Esophagus squamous epithelium (tissue), 5 donors: ENCODE measurements at regions not wholly inside any gene's neighbourhood (a gene's known extent, or its start where the extent isn't known, plus 50 kb on each side); places are given as distances from the start of the nearest gene placed in this dataset.

Experiments used
- DNase-seq: peaks from one replicate; lab custom pipeline; 2025; lab: John Stamatoyannopoulos, UW
- H3K27ac ChIP-seq, 4 donors: fragments of 200-600 bp; sonication (generic); one replicate each; pipeline ENCODE4 v1.5.1; 2016 to 2019; ENCODE audit warnings: mild to moderate bottlenecking in 1 of 4
- H3K27me3 ChIP-seq, 4 donors: fragments of 200-600 bp; sonication (generic); 1 replicate in 3 of 4; 2 replicates in 1 of 4; pipeline versions ENCODE4 v1.5.1 to v1.6.0; 2017 to 2021; ENCODE audit warnings: antibody characterized with exemption in 1 of 4
- H3K36me3 ChIP-seq, 3 donors: fragments of 200-600 bp; sonication (generic); one replicate each; pipeline ENCODE4 v1.5.1; 2016 to 2019
- H3K4me1 ChIP-seq, 3 donors: fragments of 200-600 bp; sonication (generic); one replicate each; pipeline ENCODE4 v1.5.1; 2017 to 2019
- H3K4me3 ChIP-seq, 4 donors: fragments of 200-600 bp; sonication (generic); 1 replicate in 3 of 4; 2 replicates in 1 of 4; pipeline ENCODE4 v1.5.1; 2016 to 2019; ENCODE audit warnings: mild to moderate bottlenecking in 2 of 4, moderate library complexity in 1 of 4
- H3K9me3 ChIP-seq, 3 donors: fragments of 200-600 bp; sonication (generic); one replicate each; pipeline ENCODE4 v1.5.1; 2016 to 2019
- CTCF ChIP-seq, 6 experiments: fragments of 450-650 bp in 4 of 6; fragments of 200-600 bp in 2 of 6; sonication (generic) in 2 of 6; IDR thresholded peaks; one replicate each; pipeline ENCODE4 v1.5.1; 2016 to 2019; ENCODE audit warnings: antibody characterized with exemption in 6 of 6, mild to moderate bottlenecking in 4 of 6, moderate library complexity in 4 of 6
- POLR2A ChIP-seq, 4 donors: fragments of 450-650 bp; IDR thresholded peaks; one replicate each; pipeline ENCODE4 v1.6.1; 2017; ENCODE audit warnings: antibody characterized with exemption in 4 of 4, mild to moderate bottlenecking in 4 of 4, moderate library complexity in 3 of 4
- WGBS, 2 donors: methylation state at CpG; one replicate each; pipeline ENCODE4 v1.1.5; 2018; 5-methylcytosine and 5-hydroxymethylcytosine counted together
- intact Hi-C: fragments of 100-400 bp; cut with DNase I; formaldehyde crosslinking; loops from one replicate; pipeline ENCODE4 v1.15.0; 2022
- donor health status: DM: yes; HTN: yes; CAD: no.

DNA sequence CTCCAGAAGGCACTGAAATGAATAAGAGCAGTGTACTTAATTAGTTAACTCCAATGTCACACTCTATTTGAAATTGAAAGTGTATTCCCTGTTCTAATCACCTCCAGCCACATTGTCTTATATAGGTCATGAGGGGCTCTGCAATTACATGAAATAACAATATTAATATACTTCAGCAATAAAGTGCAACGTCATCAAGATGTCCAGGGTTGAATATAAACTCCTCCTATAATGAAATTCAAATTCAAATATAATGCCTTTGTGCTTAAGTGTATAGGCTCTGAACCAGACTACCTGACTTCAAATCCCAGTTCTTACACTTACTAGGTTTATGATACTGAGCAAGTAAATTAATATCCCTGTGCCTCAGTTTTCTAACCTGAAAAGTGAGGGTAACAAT, 195.6 kb upstream of the SMC2 start:
- Histone ChIP-seq H3K27me3 (no peaks in the 10 kb centered on the region), H3K27ac (no peak overlapping the region), H3K4me1 (no peaks in the 10 kb centered on the region), H3K9me3 (no peaks in the 10 kb centered on the region), H3K36me3 (no peaks in the 10 kb centered on the region), H3K4me3 (no peak overlapping the region)
- 21 to 35% methylated on average over 1 of the region's 1 CpG for WGBS, 2 donors
- TF ChIP-seq CTCF (IDR thresholded peaks at IDR 0.05) (no peak), POLR2A (IDR thresholded peaks at IDR 0.05) (no peak)
- intact Hi-C loops: no loop called here
- no peak for DNase-seq

- TF ChIP-seq POLR2A (IDR thresholded peaks at IDR 0.05) (no peak), CTCF (IDR thresholded peaks at IDR 0.05) (no peak)
Measured at GRCh38 chr9:103899866-103900265, 194.2 kb upstream of the SMC2 start.

DNA sequence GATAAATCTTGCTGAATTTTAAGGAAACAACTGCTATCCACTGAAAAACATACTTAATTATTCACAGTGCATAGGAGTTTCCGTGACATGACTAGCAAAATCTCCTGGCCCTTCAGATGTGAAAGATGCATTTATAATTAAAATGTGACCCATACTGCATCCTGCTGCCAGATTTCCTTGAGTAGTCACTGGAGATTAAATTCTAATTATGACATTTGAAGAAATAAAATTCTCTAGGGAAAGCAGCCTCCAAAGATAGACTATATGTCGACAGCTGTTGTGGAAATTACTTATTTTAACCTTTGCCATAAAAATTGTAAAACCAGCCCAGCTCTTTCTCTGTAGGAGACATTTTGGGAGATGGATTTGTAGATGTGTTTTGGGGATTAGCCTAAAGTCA, 193.6 kb upstream of the SMC2 start:
- no peak for TF ChIP-seq CTCF (IDR thresholded peaks at IDR 0.05)
- no peak for TF ChIP-seq POLR2A (IDR thresholded peaks at IDR 0.05)
- no peak overlapping the region for H3K27ac ChIP-seq
- no peak for DNase-seq
- no peak overlapping the region for H3K4me3 ChIP-seq
- no peaks in the 10 kb centered on the region for H3K4me1 ChIP-seq
- H3K27me3 ChIP-seq: no peaks in the 10 kb centered on the region
- no peaks in the 10 kb centered on the region for H3K9me3 ChIP-seq
- H3K36me3 ChIP-seq: no peaks in the 10 kb centered on the region
- intact Hi-C loops: no loop called here
- WGBS, 2 donors: 61 to 67% methylated on average over 2 of the region's 2 CpGs

More at GRCh38 chr9:103899866-103900265, 194.2 kb upstream of the SMC2 start:
- Histone ChIP-seq H3K4me1 (no peaks in the 10 kb centered on the region), H3K27me3 (no peaks in the 10 kb centered on the region), H3K27ac (no peak overlapping the region), H3K9me3 (no peaks in the 10 kb centered on the region), H3K36me3 (no peaks in the 10 kb centered on the region), H3K4me3 (no peak overlapping the region)
- intact Hi-C loops: no loop called here
- WGBS, 2 donors: 4 to 14% methylated on average over 1 of the region's 1 CpG
- no peak for DNase-seq

- DNase-seq: no peak
- intact Hi-C loops: no loop called here
- Histone ChIP-seq H3K9me3 (no peaks in the 10 kb centered on the region), H3K4me1 (no peaks in the 10 kb centered on the region), H3K4me3 (no peak overlapping the region), H3K27ac (no peak overlapping the region), H3K36me3 (no peaks in the 10 kb centered on the region), H3K27me3 (no peaks in the 10 kb centered on the region)
- 43 to 60% methylated on average over 2 of the region's 2 CpGs for WGBS, 2 donors
- TF ChIP-seq CTCF (IDR thresholded peaks at IDR 0.05): no peak
- TF ChIP-seq POLR2A (IDR thresholded peaks at IDR 0.05): no peak
Measured at GRCh38 chr9:103902263-103902662, 191.8 kb upstream of the SMC2 start.

GRCh38 chr9:103904242-103904641, 189.9 kb upstream of the SMC2 start:
- Histone ChIP-seq H3K4me3 (no peak overlapping the region), H3K27ac (no peak overlapping the region), H3K9me3 (no peaks in the 10 kb centered on the region), H3K4me1 (no peaks in the 10 kb centered on the region), H3K27me3 (no peaks in the 10 kb centered on the region), H3K36me3 (no peaks in the 10 kb centered on the region)
- intact Hi-C loops: no loop called here
- TF ChIP-seq CTCF (IDR thresholded peaks at IDR 0.05) (no peak), POLR2A (IDR thresholded peaks at IDR 0.05) (no peak)
- no peak for DNase-seq
- 0 to 11% methylated on average over 1 of the region's 1 CpG for WGBS, 2 donors
